GM19238 (cell line): ENCODE measurements at regions not wholly inside any gene's neighbourhood (a gene's known extent, or its start where the extent isn't known, plus 50 kb on each side); places are given as distances from the start of the nearest gene placed in this dataset.
"Not testable (repeated sequence)": the region's sequence is repeated elsewhere in the genome, so short reads cannot be mapped to it uniquely, and the experiment has no call there.

Experiments
- DNase-seq: peaks from one replicate; pipeline ENCODE4 v3.0.0; 2011; ENCODE audit warnings: low spot score; ENCODE audit not compliant: insufficient read length

- DNase-seq = not testable (repeated sequence)
Measured at GRCh38 chr7:15054304-15054703, 151.8 kb upstream of the DGKB start.

DNA sequence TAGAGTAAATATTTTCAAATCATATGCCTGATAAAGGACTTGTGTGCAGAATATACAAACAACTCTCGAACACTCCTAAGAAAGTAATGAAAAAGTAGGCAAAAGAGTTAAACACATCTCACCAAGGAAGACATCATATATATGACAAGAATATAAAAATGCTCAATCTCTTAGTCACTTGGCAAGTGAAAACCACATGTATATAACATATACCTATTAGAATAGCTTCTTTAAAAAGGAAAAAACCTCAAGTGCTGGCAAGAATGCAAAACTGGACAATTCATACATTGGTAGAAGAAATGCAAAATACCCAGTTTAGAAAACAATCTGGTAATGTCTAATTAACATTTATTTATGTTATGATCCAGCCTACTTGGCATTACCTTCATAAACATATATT, 146.6 kb upstream of the DGKB start:
- no peak for DNase-seq

- no peak for DNase-seq
Measured at GRCh38 chr7:15046861-15047260, 144.3 kb upstream of the DGKB start.

DNA sequence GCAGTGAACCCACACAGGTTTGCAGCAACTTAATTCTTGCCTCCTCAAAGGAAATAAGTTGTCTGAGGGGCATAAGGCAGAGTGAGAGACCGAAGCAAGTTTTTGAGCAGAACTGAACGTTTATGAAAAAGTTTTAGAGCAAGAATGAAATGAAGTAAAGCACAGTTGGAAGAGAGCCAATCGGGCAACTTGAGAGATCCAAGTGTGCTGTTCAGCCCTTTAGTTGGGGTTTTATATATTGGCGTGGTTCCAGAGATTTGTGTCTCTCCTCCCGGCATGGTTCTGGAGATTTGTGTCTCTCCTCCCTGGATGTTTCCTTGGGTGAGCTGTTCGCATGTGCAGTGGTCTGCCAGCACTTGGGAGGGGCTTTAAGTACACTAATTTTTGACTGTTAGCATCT, 141.4 kb upstream of the DGKB start:
- no peak for DNase-seq

- no peak for DNase-seq
Measured at GRCh38 chr7:15042285-15043065, 139.9 kb upstream of the DGKB start.

GRCh38 chr7:15041226-15041625, 138.7 kb upstream of the DGKB start:
- no peak for DNase-seq

DNA sequence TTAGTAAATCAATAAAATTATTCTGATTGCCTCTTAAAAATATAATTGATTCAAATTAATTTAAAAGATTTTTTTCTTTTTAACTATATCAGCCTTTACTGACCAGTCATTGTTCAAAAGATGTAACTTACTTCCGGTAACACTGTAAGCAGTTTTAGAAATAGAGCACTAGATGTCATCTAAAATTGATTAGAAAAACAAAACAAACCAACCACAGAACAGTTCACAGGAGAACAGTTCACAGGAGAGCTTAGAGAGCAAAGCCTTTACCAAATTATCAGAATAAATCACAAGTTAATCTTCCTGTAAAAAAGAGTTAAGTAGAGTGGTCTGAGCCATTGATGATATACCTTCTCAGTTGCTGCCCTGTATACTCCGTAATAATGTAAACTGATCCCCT, 133.3 kb upstream of the DGKB start:
- no peak for DNase-seq

- no peak for DNase-seq
Measured at GRCh38 chr7:15033039-15033438, 130.5 kb upstream of the DGKB start.

GRCh38 chr7:15018981-15019380, 116.4 kb upstream of the DGKB start:
- no peak for DNase-seq

DNA sequence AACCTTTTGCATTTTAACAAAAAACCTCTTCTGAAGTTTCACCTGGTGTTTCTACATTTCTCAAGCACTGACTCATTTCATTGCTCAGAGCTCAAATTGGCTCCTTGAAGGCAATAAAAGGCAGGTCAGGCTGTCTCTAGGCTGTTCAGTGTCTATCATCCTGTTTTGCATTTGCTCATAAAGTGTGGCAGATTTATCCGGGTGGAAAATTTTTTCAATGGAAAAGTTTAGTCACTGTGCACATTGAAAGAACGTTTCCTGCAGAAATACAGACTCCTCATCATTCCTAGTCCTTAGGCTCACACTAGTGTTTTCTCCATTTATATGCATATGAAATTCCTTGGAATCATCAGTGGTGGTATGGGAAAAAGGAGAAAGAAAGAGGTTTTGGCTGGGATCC, 114.2 kb upstream of the DGKB start:
- DNase-seq = no peak

GRCh38 chr7:15016315-15016667, 113.7 kb upstream of the DGKB start:
- DNase-seq = no peak

DNA sequence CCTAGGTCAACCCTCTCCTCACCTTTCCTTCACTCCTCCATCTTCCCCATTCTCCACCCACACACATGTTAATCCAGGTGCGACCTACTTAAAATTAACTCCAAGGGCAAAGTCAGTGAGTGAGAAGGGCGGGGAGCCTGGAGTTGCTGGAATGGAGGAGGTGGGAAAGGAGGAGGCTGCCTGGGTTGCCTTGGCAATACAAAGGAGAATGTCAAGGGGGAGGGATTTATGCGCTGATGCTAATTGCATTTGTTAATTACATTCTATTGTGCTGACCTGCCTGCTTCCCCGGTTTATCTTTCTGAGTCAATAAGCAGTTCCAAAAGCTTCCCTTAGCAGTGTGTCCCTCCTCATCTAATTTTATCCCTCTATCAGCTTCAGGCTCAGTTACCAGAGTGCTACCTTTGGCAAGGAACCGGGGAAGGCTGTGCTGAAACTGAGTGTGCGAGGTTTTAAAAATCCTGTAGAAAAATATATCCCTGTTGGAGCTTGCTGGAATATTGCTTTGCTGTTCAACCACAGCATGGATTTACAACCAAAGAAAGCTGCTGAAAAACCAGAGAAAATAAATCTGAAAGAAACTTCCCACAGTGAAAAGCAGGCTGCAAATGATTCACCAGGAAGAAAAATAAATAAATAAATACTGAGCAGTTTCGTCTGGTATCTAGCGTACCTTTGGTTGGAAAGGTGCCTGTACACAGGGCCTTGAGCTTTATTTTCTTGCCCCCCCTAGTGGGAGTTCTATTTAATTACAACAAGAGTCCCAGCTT, 113.2 kb upstream of the DGKB start:
- peak; percentile 4 for DNase-seq

DNA sequence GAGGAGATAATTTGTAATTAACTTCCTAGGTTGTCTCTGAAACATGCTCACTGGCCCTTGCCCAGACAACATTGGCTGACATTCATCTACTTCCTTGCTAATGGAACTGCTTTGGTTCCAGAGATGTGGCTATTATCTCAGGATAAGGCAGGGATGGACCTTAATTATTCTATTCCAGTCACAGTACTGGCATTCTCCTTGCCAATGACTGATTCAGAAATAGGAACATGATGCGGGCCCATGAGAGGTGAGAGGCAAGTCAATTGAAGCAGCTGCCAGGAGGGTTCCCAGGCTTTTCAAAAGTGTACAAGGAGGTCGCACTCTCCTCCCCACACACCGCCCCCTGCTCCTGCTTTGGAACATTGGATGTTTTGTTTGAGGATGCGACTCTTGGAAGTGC, 109.6 kb upstream of the DGKB start:
- no peak for DNase-seq

DNA sequence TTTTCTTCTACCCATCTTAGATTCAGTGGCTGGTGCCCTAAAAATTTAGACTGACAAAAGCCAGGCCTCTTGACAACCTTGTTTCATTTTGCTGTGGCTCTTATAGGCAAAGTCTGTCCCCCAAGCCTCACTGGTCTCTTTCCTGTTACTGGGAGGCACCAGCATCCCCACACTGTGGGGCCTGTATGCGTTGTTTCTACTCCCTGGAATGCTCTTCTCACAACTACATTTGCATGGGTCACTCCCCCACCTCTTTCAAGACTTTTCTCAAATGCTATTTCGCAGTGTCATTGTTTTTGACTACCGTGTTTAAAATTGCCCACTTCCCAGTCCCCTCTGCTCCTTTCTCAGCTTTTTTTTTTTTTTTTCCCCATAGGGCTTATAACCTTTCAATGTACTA, 108.7 kb upstream of the DGKB start:
- no peak for DNase-seq

GRCh38 chr7:15007507-15007906, 105.0 kb upstream of the DGKB start:
- DNase-seq = no peak

DNA sequence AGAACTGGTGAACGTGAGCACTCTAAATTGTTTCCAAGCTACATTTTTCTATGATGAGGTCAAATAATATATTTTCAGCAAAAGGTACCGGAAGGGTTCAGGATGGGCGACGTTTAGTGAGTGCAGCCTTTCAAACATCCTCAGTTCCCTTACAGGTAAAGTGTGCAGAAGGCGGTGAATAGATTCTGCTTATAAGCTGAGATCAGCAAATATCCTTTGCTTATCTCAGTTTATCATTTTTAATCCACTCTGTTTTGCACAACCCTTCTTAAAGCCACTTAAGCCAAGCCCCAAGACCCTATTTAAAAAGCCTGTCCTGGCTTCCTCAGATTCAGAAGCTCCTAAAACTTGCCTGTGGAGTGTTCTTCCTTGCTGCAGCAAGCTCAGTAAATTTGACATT, 103.1 kb upstream of the DGKB start:
- DNase-seq = no peak

- no peak for DNase-seq
Measured at GRCh38 chr7:15000157-15000556, 97.6 kb upstream of the DGKB start.

DNA sequence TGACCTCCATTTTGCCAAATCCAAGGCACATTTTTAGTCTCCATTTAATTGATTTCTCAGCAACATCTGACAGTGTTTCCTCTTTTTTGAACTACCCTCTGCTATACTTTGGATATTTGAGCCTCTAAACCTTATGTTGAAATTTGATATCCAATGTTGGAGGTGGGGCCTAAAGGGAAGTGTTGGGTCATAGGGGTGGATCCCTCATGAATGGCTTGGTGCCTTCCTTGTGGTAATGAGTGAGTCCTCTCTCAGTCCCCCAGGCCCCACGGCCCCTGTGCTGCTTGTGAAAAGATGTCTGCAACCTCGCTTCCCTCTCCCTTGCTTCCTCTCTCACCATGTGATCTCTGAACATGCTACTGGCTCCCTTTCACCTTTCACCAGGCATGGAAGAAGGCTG, 96.8 kb upstream of the DGKB start:
- no peak for DNase-seq

DNA sequence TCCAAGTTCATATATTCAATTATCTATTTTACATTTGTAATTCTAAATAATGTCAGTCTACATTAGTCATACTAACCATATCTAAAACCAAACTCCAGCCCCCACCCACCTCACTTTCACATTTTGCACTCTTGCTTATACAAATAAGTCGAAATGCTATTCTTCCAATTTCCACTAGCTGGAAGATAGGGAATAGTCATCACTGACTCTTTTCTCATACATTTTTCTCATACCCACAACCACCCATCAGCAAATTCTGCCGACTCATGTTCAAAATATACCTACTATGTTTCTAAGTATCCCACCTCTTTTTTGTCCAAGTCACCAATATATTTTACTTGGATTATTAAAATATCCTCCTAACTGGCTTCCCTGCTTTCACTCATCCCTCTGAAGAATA, 93.2 kb upstream of the DGKB start:
- DNase-seq = no peak

DNA sequence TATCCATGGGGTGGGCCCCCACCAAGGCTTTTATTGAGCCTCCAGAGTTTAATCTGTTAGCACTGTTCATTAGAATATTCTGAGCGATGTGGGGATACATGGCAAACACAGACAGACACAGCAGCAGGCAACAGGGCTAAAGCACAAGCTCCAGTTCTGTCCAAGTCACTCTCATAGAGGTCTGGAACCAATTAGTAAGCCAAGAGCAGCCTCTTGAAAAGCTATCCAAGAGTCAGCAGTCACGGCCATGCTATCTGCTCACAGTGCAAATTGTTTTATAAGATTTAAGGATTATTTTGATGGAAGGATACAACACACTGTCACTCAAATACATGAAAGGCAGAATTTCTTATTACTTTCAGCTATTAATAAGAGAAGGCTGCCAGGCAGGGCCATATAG, 86.4 kb upstream of the DGKB start:
- no peak for DNase-seq

GRCh38 chr7:14978687-14979086, 76.1 kb upstream of the DGKB start:
- no peak for DNase-seq

- DNase-seq = no peak
Measured at GRCh38 chr7:14974688-14975087, 72.1 kb upstream of the DGKB start.
